ENCODE measurements at regions not wholly inside any gene's neighbourhood (a gene's known extent, or its start where the extent isn't known, plus 50 kb on each side); places are given as distances from the start of the nearest gene placed in this dataset.
A peak's percentile ranks its signal among the peaks of the same experiment; 100 is the strongest.

- Histone ChIP-seq H4K91ac (ENCODE audit: insufficient read depth, low read depth, low read length) (no peak overlapping the region), H2BK5ac (ENCODE audit: low read depth, low read length, poor library complexity, severe bottlenecking) (no peak overlapping the region), H2BK120ac (ENCODE audit: low read depth, low read length) (no peak overlapping the region), H3K56ac (ENCODE audit: extremely low read depth, insufficient read depth, low read length) (no peak overlapping the region), H3K14ac (replicated peaks; ENCODE audit: low read depth, low read length) (no peak overlapping the region), H4K8ac (ENCODE audit: low read depth in 2 of 2, low read length in 2 of 2) (no peak overlapping the region), H3K4me1 (ENCODE audit: control insufficient read depth, insufficient read depth, low read length) (no peaks in the 10 kb centered on the region), H2AK9ac (replicated peaks; ENCODE audit: low read depth, low read length, poor library complexity) (no peak overlapping the region), H4K20me1 (ENCODE audit: insufficient read depth, low read length) (no peaks in the 10 kb centered on the region), H2AFZ (replicated peaks; ENCODE audit: low read length, poor library complexity) (no peak overlapping the region), H3K18ac (ENCODE audit: low read depth, low read length) (no peak overlapping the region), H2BK20ac (ENCODE audit: low read depth, low read length) (no peak overlapping the region), H3K27ac (ENCODE audit: insufficient read depth, low read length) (no peak overlapping the region), H3K79me1 (ENCODE audit: low read depth in 1 of 2, low read length in 2 of 2) (no peaks in the 10 kb centered on the region), H3K9me3 (ENCODE audit: control insufficient read depth, insufficient read depth, low read length) (no peaks in the 10 kb centered on the region), H3K23ac (ENCODE audit: low read depth, low read length) (no peak overlapping the region), H3K4ac (ENCODE audit: low read depth, low read length) (no peak overlapping the region), H2AK5ac (ENCODE audit: low read depth, low read length) (no peak overlapping the region), H3K27me3 (ENCODE audit: control insufficient read depth, insufficient read depth, low read length) (no peaks in the 10 kb centered on the region), H3K9ac (ENCODE audit: low read depth, low read length) (no peak overlapping the region), H2BK15ac (ENCODE audit: low read depth, low read length) (no peak overlapping the region), H3K4me2 (ENCODE audit: low read depth, low read length) (no peak overlapping the region), H4K5ac (ENCODE audit: low read depth, low read length) (no peak overlapping the region), H3K4me3 (ENCODE audit: insufficient read depth, low read depth, low read length) (no peak overlapping the region), H3K9me1 (ENCODE audit: insufficient read depth, low read length) (no peaks in the 10 kb centered on the region), H3K36me3 (ENCODE audit: control insufficient read depth, insufficient read depth, low read length) (no peaks in the 10 kb centered on the region)
- dilution Hi-C loops (cut with HindIII; ENCODE audit: low sequenced_read_pairs, unreplicated experiment) = no loop called here
- no TSS peak for BruUV-seq (replicated peaks)
- no peak for TF ChIP-seq MAFK (IDR thresholded peaks at IDR 0.05; ENCODE audit: low read depth, low read length)
- TF ChIP-seq RAD21 (IDR thresholded peaks at IDR 0.05; ENCODE audit: low read length) = no peak
- TF ChIP-seq ELK1 (IDR thresholded peaks at IDR 0.05; ENCODE audit: borderline replicate concordance, low read depth, low read length) = no peak
- TF ChIP-seq CEBPB (IDR thresholded peaks at IDR 0.05; ENCODE audit: low read depth, low read length) = no peak
- TF ChIP-seq BHLHE40 (IDR thresholded peaks at IDR 0.05; ENCODE audit: low read depth, low read length) = no peak
- no peak for TF ChIP-seq POLR2A (IDR thresholded peaks at IDR 0.05; ENCODE audit: low read depth, low read length)
- no peak for TF ChIP-seq FOS (IDR thresholded peaks at IDR 0.05; ENCODE audit: low read depth, low read length)
- no peak for TF ChIP-seq MXI1 (IDR thresholded peaks at IDR 0.05; ENCODE audit: borderline replicate concordance, low read depth, low read length)
- no peak for TF ChIP-seq SMC3 (IDR thresholded peaks at IDR 0.05; ENCODE audit: low read depth, low read length)
- TF ChIP-seq USF2 (IDR thresholded peaks at IDR 0.05; ENCODE audit: low read depth, low read length) = no peak
- TF ChIP-seq MAZ (IDR thresholded peaks at IDR 0.05; ENCODE audit: borderline replicate concordance, low read depth, low read length) = no peak
- no peak for TF ChIP-seq RCOR1 (IDR thresholded peaks at IDR 0.05; ENCODE audit: insufficient replicate concordance, low read length)
- TF ChIP-seq CHD1 (IDR thresholded peaks at IDR 0.05; ENCODE audit: low read depth, low read length) = no peak
- TF ChIP-seq RFX5 (IDR thresholded peaks at IDR 0.05; ENCODE audit: low read depth, low read length) = no peak
- TF ChIP-seq CTCF (conservative IDR thresholded peaks at IDR 0.05; ENCODE audit: low read depth, low read length) = no peak
- in situ Hi-C loops (cut with MboI; ENCODE audit: low sequenced_read_pairs) = no loop called here
- ChIA-PET POLR2A (ENCODE audit: unreplicated experiment) (no interaction called here), CTCF (no interaction called here)
- intact Hi-C loops (cut with micrococcal nuclease) = no loop called here
- WGBS, 2 experiments (ENCODE audit: extremely low coverage in 2 of 2, insufficient read length in 1 of 2) = no CpG with 5 or more reads among the region's 2 CpGs
- peak; percentile 8 for DNase-seq
- no peak for ATAC-seq (ENCODE audit: low read depth)
Observed at GRCh38 chr11:92130421-92130831, 94.2 kb upstream of the FAT3 start.

Data from IMR-90 (cell line).